AG10803 (cell line): ENCODE measurements at regions not wholly inside any gene's neighbourhood (a gene's known extent, or its start where the extent isn't known, plus 50 kb on each side); places are given as distances from the start of the nearest gene placed in this dataset.

ENCODE experiments used
- DNase-seq: peaks from one replicate; pipeline ENCODE4 v3.0.0; 2010; ENCODE audit warnings: low read depth
- H3K4me3 ChIP-seq: 2 replicates; pipeline ENCODE4 v1.5.1; 2011; ENCODE audit warnings: mild to moderate bottlenecking, low read length, control low read depth
- TF ChIP-seq, protein P1 (sequence below): conservative IDR thresholded peaks from 2 replicates; pipeline ENCODE4 v1.5.1; 2011; ENCODE audit warnings: mild to moderate bottlenecking, low read length, control low read depth, inconsistent platforms

DNA sequence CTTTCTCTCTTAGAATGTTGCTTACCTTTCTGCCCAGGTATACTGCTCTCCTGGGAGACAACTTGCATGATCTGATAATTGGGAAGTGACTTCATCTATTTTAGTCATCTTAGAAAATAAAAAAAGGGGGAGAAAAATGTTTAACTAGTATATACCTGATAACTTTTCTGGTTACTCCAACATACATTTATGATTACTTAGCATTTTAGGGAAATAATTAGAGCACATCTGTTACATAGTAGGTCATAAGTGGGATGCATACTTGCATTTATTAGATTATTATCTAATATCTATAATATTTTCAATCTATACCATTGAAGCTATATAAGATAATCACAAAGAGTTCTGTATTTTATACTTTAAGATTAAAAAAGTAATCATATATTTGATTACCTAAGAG lies 193.9 kb upstream of the EYS start:
- no peak for DNase-seq
- H3K4me3 ChIP-seq, result no peak overlapping the region
- TF ChIP-seq, protein P1, sequence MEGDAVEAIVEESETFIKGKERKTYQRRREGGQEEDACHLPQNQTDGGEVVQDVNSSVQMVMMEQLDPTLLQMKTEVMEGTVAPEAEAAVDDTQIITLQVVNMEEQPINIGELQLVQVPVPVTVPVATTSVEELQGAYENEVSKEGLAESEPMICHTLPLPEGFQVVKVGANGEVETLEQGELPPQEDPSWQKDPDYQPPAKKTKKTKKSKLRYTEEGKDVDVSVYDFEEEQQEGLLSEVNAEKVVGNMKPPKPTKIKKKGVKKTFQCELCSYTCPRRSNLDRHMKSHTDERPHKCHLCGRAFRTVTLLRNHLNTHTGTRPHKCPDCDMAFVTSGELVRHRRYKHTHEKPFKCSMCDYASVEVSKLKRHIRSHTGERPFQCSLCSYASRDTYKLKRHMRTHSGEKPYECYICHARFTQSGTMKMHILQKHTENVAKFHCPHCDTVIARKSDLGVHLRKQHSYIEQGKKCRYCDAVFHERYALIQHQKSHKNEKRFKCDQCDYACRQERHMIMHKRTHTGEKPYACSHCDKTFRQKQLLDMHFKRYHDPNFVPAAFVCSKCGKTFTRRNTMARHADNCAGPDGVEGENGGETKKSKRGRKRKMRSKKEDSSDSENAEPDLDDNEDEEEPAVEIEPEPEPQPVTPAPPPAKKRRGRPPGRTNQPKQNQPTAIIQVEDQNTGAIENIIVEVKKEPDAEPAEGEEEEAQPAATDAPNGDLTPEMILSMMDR, result no peak

DNA sequence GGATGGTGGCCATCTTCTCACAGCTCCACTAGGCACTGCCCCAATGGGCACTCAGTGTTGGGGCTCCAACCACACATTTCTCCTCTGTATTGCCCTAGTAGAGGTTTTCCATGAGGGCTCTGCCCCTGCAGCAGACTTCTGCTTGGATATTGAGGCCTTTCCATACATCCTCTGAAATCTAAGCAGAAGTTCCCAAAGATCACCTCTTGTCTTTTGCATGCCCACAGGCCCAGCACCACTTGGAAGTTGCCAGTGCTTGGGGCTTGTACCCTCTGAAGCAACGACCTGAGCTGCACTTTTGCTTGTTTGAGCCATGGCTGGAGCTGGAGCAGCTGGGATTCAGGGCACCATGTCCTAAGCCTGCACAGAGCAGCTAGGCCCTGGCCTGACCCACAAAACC lies 189.1 kb upstream of the EYS start:
- DNase-seq, result no peak
- no peak overlapping the region for H3K4me3 ChIP-seq
- TF ChIP-seq, protein P1, result no peak

DNA sequence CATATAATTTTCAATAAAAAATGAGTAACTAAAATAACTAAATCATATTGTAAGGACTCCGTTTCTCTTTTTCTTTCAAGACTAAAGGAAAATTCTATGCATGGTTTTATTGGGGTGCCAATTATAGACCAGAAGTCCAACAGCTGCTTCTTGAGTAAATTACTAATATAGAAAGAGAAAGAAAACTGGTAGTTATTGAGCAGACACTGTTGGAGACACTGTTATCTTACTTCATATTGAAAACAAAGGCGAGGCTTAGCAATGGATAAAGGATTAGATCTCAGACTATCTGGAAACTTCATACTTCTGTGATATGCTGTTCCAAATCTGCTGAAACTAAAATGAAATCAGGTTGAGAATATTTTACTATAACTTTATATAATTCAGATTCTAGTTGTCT lies 169.6 kb upstream of the EYS start:
- no peak for DNase-seq
- TF ChIP-seq, protein P1, result no peak
- no peak overlapping the region for H3K4me3 ChIP-seq

DNA sequence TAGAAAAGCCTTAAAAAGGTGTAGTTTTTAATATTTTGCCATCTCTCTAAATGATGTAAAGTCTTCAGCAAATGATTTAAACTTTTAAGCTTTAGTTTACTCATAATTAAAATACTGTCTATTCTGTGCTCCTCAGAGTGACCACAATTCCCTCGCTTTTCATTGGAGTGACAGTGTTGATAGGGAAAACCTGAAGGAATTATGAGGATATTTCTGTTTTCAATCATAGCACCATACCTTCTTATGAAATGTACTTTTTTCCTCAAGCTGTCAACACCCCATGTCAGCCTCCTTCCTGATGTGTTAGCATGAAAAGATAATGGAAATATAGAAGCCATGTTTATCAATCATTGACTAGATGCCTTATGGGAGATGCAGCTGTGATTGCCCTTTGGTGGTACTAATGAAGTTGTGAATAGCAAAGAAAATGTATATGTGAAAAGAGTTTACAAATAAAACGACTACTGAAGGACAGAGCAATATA lies 145.4 kb upstream of the EYS start:
- H3K4me3 ChIP-seq, result no peak overlapping the region
- TF ChIP-seq, protein P1, result no peak
- DNase-seq, result no peak

DNA sequence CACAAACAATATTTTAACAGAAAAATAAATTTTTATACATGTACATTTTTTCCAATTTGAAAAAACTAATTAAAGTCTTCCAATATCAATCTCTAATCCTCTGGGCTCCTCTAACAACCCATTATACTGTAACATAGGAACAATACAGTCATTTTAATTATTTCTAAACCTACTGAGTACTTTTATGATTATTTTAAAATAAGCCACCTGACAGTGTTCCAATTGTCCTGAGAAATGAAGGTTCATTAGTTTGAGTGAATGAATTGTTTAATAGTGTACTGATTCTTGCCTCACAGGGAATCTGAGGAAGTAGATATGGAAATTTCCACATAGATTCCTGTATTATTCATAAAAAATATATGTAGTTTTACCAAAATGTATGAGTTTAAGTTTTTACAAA lies 123.1 kb upstream of the EYS start:
- TF ChIP-seq, protein P1, result no peak
- DNase-seq, result no peak
- H3K4me3 ChIP-seq, result no peak overlapping the region

DNA sequence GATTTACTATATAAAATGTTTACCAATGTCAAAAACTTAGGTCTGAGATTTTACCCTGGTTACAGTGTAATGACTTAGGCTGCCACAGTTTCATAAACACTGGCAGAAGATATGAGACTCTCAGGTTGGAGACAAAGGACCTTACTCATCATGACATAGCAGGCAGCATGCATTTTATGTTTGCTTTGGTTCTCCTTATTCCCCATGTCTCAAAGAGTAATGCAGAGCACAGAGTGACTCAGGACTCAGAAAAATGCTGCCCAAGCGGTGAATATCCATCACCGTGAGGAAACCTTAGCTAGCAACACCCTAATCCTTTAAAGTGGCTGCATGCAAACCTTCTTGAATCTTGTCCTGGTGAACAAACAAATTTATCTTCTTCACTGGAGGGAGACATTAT lies 112.1 kb upstream of the EYS start:
- H3K4me3 ChIP-seq, result no peak overlapping the region
- no peak for DNase-seq
- TF ChIP-seq, protein P1, result no peak

DNA sequence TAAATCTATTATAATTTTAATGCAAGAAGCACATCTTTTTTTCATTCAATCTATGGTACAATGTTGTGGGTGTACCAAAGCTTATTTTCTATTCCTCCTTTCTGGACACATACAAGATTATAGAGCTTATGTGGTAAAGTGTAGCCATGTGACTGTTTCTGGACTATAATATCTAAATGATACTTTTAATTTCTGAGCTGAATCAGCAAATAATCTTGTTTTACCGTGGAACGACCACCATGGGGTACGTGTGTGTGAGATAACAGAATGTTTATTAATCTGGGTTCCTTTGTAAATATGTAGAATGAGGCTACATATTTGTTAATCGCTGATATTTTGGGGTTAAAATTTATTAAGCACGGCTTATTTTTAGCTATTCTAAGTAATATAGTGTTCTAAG lies 111.5 kb upstream of the EYS start:
- H3K4me3 ChIP-seq, result no peak overlapping the region
- DNase-seq, result no peak
- TF ChIP-seq, protein P1, result no peak
